Vagina (tissue), 2 donors: ENCODE measurements at regions not wholly inside any gene's neighbourhood (a gene's known extent, or its start where the extent isn't known, plus 50 kb on each side); places are given as distances from the start of the nearest gene placed in this dataset.
"Not testable (repeated sequence)": the region's sequence is repeated elsewhere in the genome, so short reads cannot be mapped to it uniquely, and the experiment has no call there.

Source experiments
- DNase-seq, 2 donors: peaks; one replicate each; pipeline ENCODE4 v3.0.0-alpha.2; 2017; ENCODE audit errors: extremely low spot score in 2 of 2
- H3K27ac ChIP-seq: fragments of 200-600 bp; sonication (generic); one replicate; pipeline ENCODE4 v1.5.1; 2019
- H3K27me3 ChIP-seq: fragments of 200-600 bp; sonication (generic); one replicate; pipeline ENCODE4 v1.5.1; 2019
- H3K36me3 ChIP-seq, 2 donors: fragments of 200-600 bp; sonication (generic); one replicate each; pipeline ENCODE4 v1.5.1; 2017 to 2019
- H3K4me1 ChIP-seq: fragments of 200-600 bp; sonication (generic); one replicate; pipeline ENCODE4 v1.5.1; 2019
- H3K4me3 ChIP-seq, 2 donors: fragments of 200-600 bp; sonication (generic); 1 replicate in 1 of 2; 2 replicates in 1 of 2; pipeline ENCODE4 v1.5.1; 2016 to 2019
- H3K9me3 ChIP-seq: fragments of 200-600 bp; sonication (generic); one replicate; pipeline ENCODE4 v1.5.1; 2019
- CTCF ChIP-seq, 3 experiments: fragments of 450-650 bp in 2 of 3; fragments of 200-600 bp in 1 of 3; sonication (generic) in 1 of 3; IDR thresholded peaks; one replicate each; pipeline ENCODE4 v1.5.1; 2017 to 2019; ENCODE audit warnings: antibody characterized with exemption in 3 of 3, mild to moderate bottlenecking in 2 of 3, moderate library complexity in 2 of 3
- POLR2A ChIP-seq, 2 donors: fragments of 450-650 bp; IDR thresholded peaks; one replicate each; pipeline ENCODE4 v1.6.1; 2017; ENCODE audit warnings: antibody characterized with exemption in 2 of 2, mild to moderate bottlenecking in 2 of 2, moderate library complexity in 2 of 2
- POLR2AphosphoS5 ChIP-seq, 2 donors: sonication (generic); formaldehyde crosslinking; IDR thresholded peaks; one replicate each; pipeline ENCODE4 v1.9.0; 2017; ENCODE audit warnings: antibody characterized with exemption in 2 of 2, mild to moderate bottlenecking in 2 of 2, low read depth in 1 of 2; ENCODE audit not compliant: insufficient read depth in 1 of 2
- intact Hi-C: fragments of 100-400 bp; cut with DNase I; formaldehyde crosslinking; loops from one replicate; pipeline ENCODE4 v1.15.1; 2023

GRCh38 chr7:68785036-68785435 is 813.2 kb upstream of the AUTS2 start:
- no peak overlapping the region for H3K27ac ChIP-seq
- no peak overlapping the region for H3K4me3 ChIP-seq
- H3K9me3 ChIP-seq = no peaks in the 10 kb centered on the region
- no peaks in the 10 kb centered on the region for H3K4me1 ChIP-seq
- intact Hi-C loops = no loop called here
- no peaks in the 10 kb centered on the region for H3K36me3 ChIP-seq
- no peak for DNase-seq
- no peaks in the 10 kb centered on the region for H3K27me3 ChIP-seq
- TF ChIP-seq CTCF (IDR thresholded peaks at IDR 0.05) (no peak), POLR2A (IDR thresholded peaks at IDR 0.05) (no peak), POLR2AphosphoS5 (IDR thresholded peaks at IDR 0.05; ENCODE audit: insufficient read depth in 1 of 2, low read depth in 1 of 2) (no peak)

- Histone ChIP-seq H3K27me3 (no peaks in the 10 kb centered on the region), H3K4me3 (no peak overlapping the region), H3K36me3 (no peaks in the 10 kb centered on the region), H3K9me3 (no peaks in the 10 kb centered on the region), H3K4me1 (no peaks in the 10 kb centered on the region), H3K27ac (no peak overlapping the region)
- TF ChIP-seq POLR2AphosphoS5 (IDR thresholded peaks at IDR 0.05; ENCODE audit: insufficient read depth in 1 of 2, low read depth in 1 of 2) (no peak), CTCF (IDR thresholded peaks at IDR 0.05) (no peak)
- no peak for DNase-seq
- intact Hi-C loops = no loop called here
Measured at GRCh38 chr7:68787566-68787965, 810.7 kb upstream of the AUTS2 start.

GRCh38 chr7:68788529-68788928 is 809.7 kb upstream of the AUTS2 start:
- H3K9me3 ChIP-seq, H3K27me3 ChIP-seq, H3K36me3 ChIP-seq, H3K4me3 ChIP-seq, DNase-seq, H3K27ac ChIP-seq, intact Hi-C loops, H3K4me1 ChIP-seq: not testable (repeated sequence)

- Histone ChIP-seq H3K9me3 (no peaks in the 10 kb centered on the region), H3K36me3 (no peaks in the 10 kb centered on the region), H3K27ac (no peak overlapping the region), H3K4me3 (no peak overlapping the region), H3K27me3 (no peaks in the 10 kb centered on the region), H3K4me1 (no peaks in the 10 kb centered on the region)
- DNase-seq = no peak
- TF ChIP-seq CTCF (IDR thresholded peaks at IDR 0.05) = no peak
- intact Hi-C loops = no loop called here
Measured at GRCh38 chr7:68789597-68789996, 808.7 kb upstream of the AUTS2 start.

- Histone ChIP-seq H3K27ac (no peak overlapping the region), H3K4me1 (no peaks in the 10 kb centered on the region), H3K27me3 (no peaks in the 10 kb centered on the region), H3K4me3 (no peak overlapping the region), H3K9me3 (no peaks in the 10 kb centered on the region), H3K36me3 (no peaks in the 10 kb centered on the region)
- no peak for DNase-seq
- intact Hi-C loops = no loop called here
- TF ChIP-seq CTCF (IDR thresholded peaks at IDR 0.05) = no peak
Measured at GRCh38 chr7:68792351-68792750, 805.9 kb upstream of the AUTS2 start.

- Histone ChIP-seq H3K4me3 (no peak overlapping the region), H3K4me1 (no peaks in the 10 kb centered on the region), H3K9me3 (no peaks in the 10 kb centered on the region), H3K36me3 (no peaks in the 10 kb centered on the region), H3K27me3 (no peaks in the 10 kb centered on the region), H3K27ac (no peak overlapping the region)
- no peak for DNase-seq
- TF ChIP-seq POLR2A (IDR thresholded peaks at IDR 0.05) (no peak), POLR2AphosphoS5 (IDR thresholded peaks at IDR 0.05; ENCODE audit: insufficient read depth in 1 of 2, low read depth in 1 of 2) (no peak)
- intact Hi-C loops = no loop called here
Measured at GRCh38 chr7:68793513-68793912, 804.8 kb upstream of the AUTS2 start.
